A549 (cell line): ENCODE measurements at regions not wholly inside any gene's neighbourhood (a gene's known extent, or its start where the extent isn't known, plus 50 kb on each side); places are given as distances from the start of the nearest gene placed in this dataset.

Experiments
- CTCF ChIP-seq: fragments of >200 bp; sonication (Bioruptor Twin); formaldehyde crosslinking; IDR thresholded peaks from 3 replicates; pipeline ENCODE4 v1.5.1; 2016
- ESRRA ChIP-seq: fragments of 150-350 bp; IDR thresholded peaks from 2 replicates; pipeline ENCODE4 v1.6.1; 2014; ENCODE audit warnings: mild to moderate bottlenecking, low read length, borderline replicate concordance
- MAFK ChIP-seq: fragments of 450-650 bp; IDR thresholded peaks from 2 replicates; pipeline ENCODE4 v1.6.1; 2014; ENCODE audit not compliant: partially characterized antibody
- POLR2A ChIP-seq: IDR thresholded peaks from 2 replicates; pipeline ENCODE4 v1.6.1; 2012; ENCODE audit warnings: mild to moderate bottlenecking, low read length
- POLR2AphosphoS2 ChIP-seq: conservative IDR thresholded peaks from 2 replicates; pipeline ENCODE4 v1.6.1; 2012; ENCODE audit warnings: low read length, improper control_type of control experiment, inconsistent platforms
- RAD21 ChIP-seq, 2 experiments: fragments of >200 bp in 1 of 2; sonication (Bioruptor Twin) in 1 of 2; formaldehyde crosslinking in 1 of 2; IDR thresholded peaks in 1 of 2; conservative IDR thresholded peaks in 1 of 2; 2 replicates in 1 of 2; 3 replicates in 1 of 2; pipeline ENCODE4 v1.6.1; 2012 to 2018; ENCODE audit warnings: inconsistent platforms in 1 of 2
- REST ChIP-seq: fragments of 200-600 bp; sonication (generic); IDR thresholded peaks from 2 replicates; pipeline ENCODE4 v1.6.1; 2016; ENCODE audit warnings: antibody characterized with exemption, mild to moderate bottlenecking, moderate library complexity
- ZSCAN20 ChIP-seq: fragments of 250-450 bp; sonication (Bioruptor Pico); IDR thresholded peaks from 2 replicates; pipeline ENCODE4 v1.8.0; 2022; ENCODE audit warnings: mild to moderate bottlenecking, moderate library complexity

GRCh38 chr13:43953370-43953769 is 73.7 kb downstream of the LACC1 start:
- no peak for TF ChIP-seq CTCF
- TF ChIP-seq POLR2A, result no peak
- no peak for TF ChIP-seq POLR2AphosphoS2
- no peak for TF ChIP-seq REST
- no peak for TF ChIP-seq ZSCAN20
- no peak for TF ChIP-seq RAD21 (conservative IDR thresholded peaks at IDR 0.05 in 1 of 2, IDR thresholded peaks at IDR 0.05 in 1 of 2)
- TF ChIP-seq MAFK, result no peak
- TF ChIP-seq ESRRA, result no peak
